GM19025 (cell line): ENCODE measurements at regions not wholly inside any gene's neighbourhood (a gene's known extent, or its start where the extent isn't known, plus 50 kb on each side); places are given as distances from the start of the nearest gene placed in this dataset.
A peak's percentile ranks its signal among the peaks of the same experiment; 100 is the strongest.

ENCODE experiments used
- ATAC-seq: cut with Tn5 transposase; IDR thresholded peaks from one replicate; pipeline ENCODE4 v1.9.1; 2021; ENCODE audit warnings: mild to moderate bottlenecking, low read depth, moderate library complexity; ENCODE audit not compliant: unreplicated experiment

DNA sequence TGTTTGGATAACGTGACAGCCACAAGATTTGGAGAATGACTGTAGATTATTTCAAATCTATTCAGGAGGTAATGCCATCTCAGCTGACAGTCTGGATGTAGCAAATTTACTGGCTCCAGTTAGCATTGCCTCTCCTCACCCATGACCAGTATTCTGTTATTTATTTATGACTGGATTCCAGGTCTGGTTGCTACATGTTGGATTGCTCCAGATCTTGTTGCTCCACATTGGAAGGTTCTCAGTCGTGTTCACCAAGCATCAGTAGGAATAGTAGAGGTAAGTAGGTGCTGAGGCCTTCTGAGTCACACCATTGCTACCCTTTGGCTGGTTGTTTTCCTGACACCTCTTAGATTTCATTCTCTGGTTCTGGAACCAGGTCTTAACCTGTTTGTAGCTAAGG lies 69.5 kb upstream of the ELOVL5 start:
- no peak for ATAC-seq

DNA sequence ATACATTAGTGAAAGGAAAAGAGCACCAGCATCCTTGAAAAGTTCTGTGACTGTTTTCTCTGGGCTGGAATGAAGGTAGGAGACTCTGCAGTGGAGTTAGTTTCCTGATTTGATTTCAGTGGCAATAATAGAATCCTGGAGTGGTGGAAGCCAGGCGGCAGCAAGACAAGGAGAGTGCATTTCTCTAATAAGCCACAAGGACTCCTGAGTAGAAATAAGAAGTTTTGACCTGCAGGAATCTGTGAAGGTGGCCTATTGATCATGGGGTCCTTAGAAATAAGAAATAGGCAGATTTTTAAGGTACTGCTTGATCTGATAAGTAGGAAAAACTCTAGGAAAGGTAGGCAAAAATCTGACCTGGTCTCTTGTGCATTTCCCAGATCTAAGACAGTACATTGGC lies 68.4 kb upstream of the ELOVL5 start:
- ATAC-seq: no peak

GRCh38 chr6:53413326-53413725 lies 64.6 kb upstream of the ELOVL5 start:
- ATAC-seq: no peak

- no peak for ATAC-seq
Measured at GRCh38 chr6:53412751-53413150, 64.0 kb upstream of the ELOVL5 start.

GRCh38 chr6:53412021-53412715 lies 63.4 kb upstream of the ELOVL5 start:
- no peak for ATAC-seq

- no peak for ATAC-seq
Measured at GRCh38 chr6:53411451-53411850, 62.7 kb upstream of the ELOVL5 start.

DNA sequence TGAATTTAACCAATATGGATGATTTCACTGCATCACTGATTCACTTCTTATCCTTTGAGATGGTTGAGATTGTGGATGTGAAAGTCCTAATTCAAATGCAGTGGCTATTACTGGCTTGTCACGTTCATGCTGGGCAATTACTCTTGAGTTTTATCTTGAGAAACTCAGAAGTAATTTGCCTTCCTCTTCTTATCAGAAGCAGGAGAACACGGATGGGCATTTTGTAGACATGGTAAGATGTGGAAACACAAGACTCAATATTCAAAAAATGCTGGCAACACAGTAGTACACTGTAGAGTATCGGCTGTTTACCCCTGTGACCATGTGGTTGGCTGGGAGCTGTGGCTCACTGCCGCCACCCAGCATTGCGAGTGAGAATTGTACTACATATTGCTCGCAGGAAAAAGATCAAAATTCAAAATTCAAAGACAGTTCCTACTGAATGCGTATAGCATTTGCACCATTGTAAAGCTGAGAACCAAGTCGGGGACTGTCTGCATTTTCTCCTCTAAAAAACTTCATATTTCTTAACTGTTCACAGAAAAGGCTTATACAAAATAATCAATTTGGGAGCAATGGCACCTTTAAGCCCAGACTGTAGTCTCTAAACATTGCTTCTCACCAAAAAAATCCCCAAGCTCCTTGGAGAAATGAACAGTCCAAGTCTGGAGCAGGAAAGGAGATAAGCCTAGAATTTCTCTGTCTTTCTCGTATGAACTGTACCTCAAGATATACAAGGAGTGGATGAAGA lies 61.9 kb upstream of the ELOVL5 start:
- peak; percentile 92 for ATAC-seq

DNA sequence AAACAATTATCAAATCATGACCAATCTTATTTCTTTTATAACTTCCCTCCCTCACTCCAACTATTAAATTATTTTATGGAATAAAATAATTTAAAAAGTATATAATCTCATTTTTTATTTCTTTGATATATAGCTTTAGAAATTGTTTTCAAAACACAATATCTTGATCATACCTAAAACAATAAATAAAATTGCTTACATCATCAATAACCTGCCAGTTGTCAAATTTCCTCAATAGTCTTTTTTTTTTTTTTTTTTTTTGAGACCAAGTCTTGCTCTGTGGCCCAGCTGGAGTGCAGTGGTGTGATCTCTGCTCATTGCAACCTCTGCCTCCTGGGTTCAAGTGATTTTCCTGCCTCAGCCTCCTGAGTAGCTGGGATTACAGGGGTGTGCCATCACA lies 60.1 kb upstream of the ELOVL5 start:
- no peak for ATAC-seq

- no peak for ATAC-seq
Measured at GRCh38 chr6:53399027-53399344, 50.2 kb upstream of the ELOVL5 start.

DNA sequence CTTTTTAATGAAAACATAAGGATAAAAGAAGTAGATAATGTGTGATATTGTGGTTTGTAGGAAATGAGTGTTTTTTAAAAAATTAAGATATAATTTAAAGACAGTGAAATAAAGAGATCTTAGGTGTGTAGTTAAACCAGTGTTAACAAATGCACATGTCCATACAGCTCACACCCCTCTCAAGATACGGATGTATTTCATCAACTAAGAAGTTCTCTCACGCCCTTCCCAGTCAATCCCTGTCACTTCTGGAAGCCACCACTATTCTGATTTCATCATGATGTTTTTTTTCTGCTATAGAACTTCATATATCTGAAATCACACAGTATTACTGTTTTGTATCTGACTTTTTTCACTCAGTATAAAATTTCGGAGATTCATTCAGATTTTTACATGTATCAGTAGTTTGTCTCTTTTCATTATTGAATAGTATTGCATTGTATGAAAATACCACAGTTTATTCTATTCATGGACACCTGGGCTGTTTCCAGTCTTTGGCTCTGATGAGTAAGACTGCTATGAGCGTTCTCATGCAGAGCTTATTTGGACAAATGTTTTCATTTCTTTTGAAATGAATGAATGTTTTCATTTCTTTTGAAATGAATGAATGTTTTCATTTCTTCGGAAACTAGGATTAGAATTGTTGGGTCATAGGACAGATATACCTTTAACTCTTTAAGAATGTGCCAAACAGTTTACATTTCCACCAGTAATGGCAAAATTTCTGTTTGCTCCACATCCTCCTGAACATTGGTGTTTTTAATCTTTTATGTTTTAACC lies 49.7 kb upstream of the ELOVL5 start:
- no peak for ATAC-seq
